Lower leg skin (tissue), 3 donors: ENCODE measurements at regions not wholly inside any gene's neighbourhood (a gene's known extent, or its start where the extent isn't known, plus 50 kb on each side); places are given as distances from the start of the nearest gene placed in this dataset.

ENCODE experiments used
- CTCF ChIP-seq, 3 donors: fragments of 450-650 bp; IDR thresholded peaks; one replicate each; pipeline ENCODE4 v1.5.1; 2016; ENCODE audit warnings: antibody characterized with exemption in 3 of 3, mild to moderate bottlenecking in 3 of 3, moderate library complexity in 2 of 3
- POLR2A ChIP-seq, 2 donors: fragments of 450-650 bp; IDR thresholded peaks; one replicate each; pipeline ENCODE4 v1.6.1; 2016 to 2017; ENCODE audit warnings: antibody characterized with exemption in 2 of 2, mild to moderate bottlenecking in 1 of 2, moderate library complexity in 1 of 2

- TF ChIP-seq CTCF (IDR thresholded peaks at IDR 0.05) = no peak
- no peak for TF ChIP-seq POLR2A (IDR thresholded peaks at IDR 0.05)
Measured at GRCh38 chr1:238492271-238492670, 601.5 kb upstream of the ZP4 start.
